GM12878 (cell line): ENCODE measurements at regions not wholly inside any gene's neighbourhood (a gene's known extent, or its start where the extent isn't known, plus 50 kb on each side); places are given as distances from the start of the nearest gene placed in this dataset.

ENCODE experiments used
- ATAC-seq: fragments of 200-7000 bp; cut with Tn5 transposase; 3 replicates; pipeline ENCODE4 v1.9.1; 2020; ENCODE audit warnings: mild to moderate bottlenecking, moderate library complexity
- BruUV-seq: library from RNA; stranded (reverse); fragments of 400-500 nt; replicated peaks from 2 replicates; lab custom pipeline; 2021; lab: Mats Ljungman, UMichigan
- CTCF ChIA-PET: fragments of 300-600 bp; sonication (Branson Sonifier 250); formaldehyde crosslinking; extraction: SDS; loops from one replicate; lab custom pipeline; 2021; ENCODE audit warnings: inconsistent platforms; lab: Yijun Ruan, JAX
- POLR2A ChIA-PET: fragments of 350-600 bp; formaldehyde crosslinking; extraction: SDS; loops from one replicate; lab custom pipeline; 2021; ENCODE audit warnings: inconsistent platforms; lab: Charles Lee
- RAD21 ChIA-PET: fragments of 300-600 bp; sonication (Branson Sonifier 250); formaldehyde crosslinking; loops from one replicate; lab custom pipeline; 2023; ENCODE audit warnings: antibody characterized with exemption; ENCODE audit not compliant: unreplicated experiment; lab: Charles Lee
- SMC1A ChIA-PET: fragments of 300-600 bp; sonication (Branson Sonifier 250); formaldehyde crosslinking; loops from one replicate; lab custom pipeline; 2023; ENCODE audit not compliant: unreplicated experiment, uncharacterized antibody; lab: Charles Lee
- DNase-seq: peaks from one replicate; pipeline ENCODE4 v3.0.0-alpha.2; 2011; ENCODE audit warnings: low read depth, low spot score
- FAIRE-seq: peaks from 3 replicates; lab custom pipeline; 2011; peaks lifted over from hg19 to GRCh38; lab: Jason Lieb, UNC
- H2AFZ ChIP-seq: 2 replicates; pipeline ENCODE4 v1.6.0; 2011; ENCODE audit warnings: low read depth, low read length, control low read depth; ENCODE audit not compliant: control insufficient read depth
- H3K27ac ChIP-seq: 2 replicates; pipeline ENCODE4 v1.5.1; 2011; ENCODE audit warnings: control low read depth; ENCODE audit not compliant: control insufficient read depth, insufficient read depth
- H3K27me3 ChIP-seq, 2 experiments: replicated peaks in 1 of 2; 2 replicates each; pipeline versions ENCODE4 v1.6.0 to v1.6.1; 2011; ENCODE audit warnings: low read length in 1 of 2; ENCODE audit not compliant: control insufficient read depth in 2 of 2, insufficient read depth in 2 of 2
- H3K36me3 ChIP-seq, 2 experiments: 2 replicates each; pipeline ENCODE4 v1.5.1; 2011; ENCODE audit warnings: low read length in 1 of 2; ENCODE audit not compliant: control insufficient read depth in 2 of 2, insufficient read depth in 2 of 2
- H3K4me1 ChIP-seq: 2 replicates; pipeline ENCODE4 v1.6.1; 2011; ENCODE audit warnings: mild to moderate bottlenecking, low read length, moderate library complexity, mixed read lengths; ENCODE audit not compliant: control insufficient read depth, insufficient read depth
- H3K4me2 ChIP-seq: 2 replicates; pipeline ENCODE4 v1.6.0; 2011; ENCODE audit warnings: control low read depth; ENCODE audit not compliant: control insufficient read depth, insufficient read depth
- H3K4me3 ChIP-seq: fragments of 200-600 bp; sonication (generic); 2 replicates; pipeline ENCODE4 v1.5.1; 2016
- H3K79me2 ChIP-seq: 2 replicates; pipeline ENCODE4 v1.6.0; 2011; ENCODE audit warnings: low read length; ENCODE audit not compliant: control insufficient read depth, insufficient read depth
- H3K9ac ChIP-seq: 2 replicates; pipeline ENCODE4 v1.8.0; 2011; ENCODE audit warnings: low read length, control low read depth, mixed read lengths; ENCODE audit not compliant: control insufficient read depth, insufficient read depth
- H3K9me3 ChIP-seq: replicated peaks from 3 replicates; pipeline ENCODE4 v1.5.1; 2011; ENCODE audit warnings: mild to moderate bottlenecking, low read length; ENCODE audit not compliant: control insufficient read depth, insufficient read depth
- H4K20me1 ChIP-seq: 2 replicates; pipeline ENCODE4 v1.6.0; 2011; ENCODE audit not compliant: control insufficient read depth, insufficient read depth
- BCLAF1 ChIP-seq: fragments of 450-650 bp; IDR thresholded peaks from 2 replicates; pipeline ENCODE4 v1.6.1; 2017; ENCODE audit warnings: antibody characterized with exemption, mild to moderate bottlenecking, moderate library complexity
- DPF2 ChIP-seq: fragments of 450-650 bp; IDR thresholded peaks from 2 replicates; pipeline ENCODE4 v1.6.1; 2017; ENCODE audit warnings: mild to moderate bottlenecking
- IKZF1 ChIP-seq: fragments of 450-650 bp; conservative IDR thresholded peaks from 2 replicates; pipeline ENCODE4 v1.6.1; 2017; ENCODE audit warnings: antibody characterized with exemption, mild to moderate bottlenecking
- SIX5 ChIP-seq: IDR thresholded peaks from 2 replicates; pipeline ENCODE4 v1.6.1; 2011; ENCODE audit warnings: mild to moderate bottlenecking, low read depth, low read length, moderate library complexity; ENCODE audit not compliant: severe bottlenecking
- SMAD5 ChIP-seq: IDR thresholded peaks from 2 replicates; pipeline ENCODE4 v1.6.1; 2016; ENCODE audit warnings: antibody characterized with exemption, low read depth
- SMARCA5 ChIP-seq: fragments of 450-650 bp; IDR thresholded peaks from 2 replicates; pipeline ENCODE4 v1.6.1; 2017; ENCODE audit warnings: mild to moderate bottlenecking
- ZNF24 ChIP-seq: fragments of 450-650 bp; IDR thresholded peaks from 2 replicates; pipeline ENCODE4 v1.6.1; 2017; ENCODE audit warnings: antibody characterized with exemption, mild to moderate bottlenecking
- ZNF622 ChIP-seq: fragments of 450-650 bp; IDR thresholded peaks from 2 replicates; pipeline ENCODE4 v1.6.1; 2017; ENCODE audit warnings: mild to moderate bottlenecking, inconsistent platforms
- ZSCAN29 ChIP-seq: fragments of 450-650 bp; IDR thresholded peaks from 2 replicates; pipeline ENCODE4 v1.6.1; 2017; ENCODE audit warnings: mild to moderate bottlenecking, moderate library complexity
- WGBS: methylation state at CpG from one replicate; pipeline ENCODE4 v1.1.6; 2016; ENCODE audit warnings: low lambda C conversion rate; ENCODE audit not compliant: insufficient replicate concordance, insufficient coverage; ENCODE audit errors: missing lambda C conversion rate; 5-methylcytosine and 5-hydroxymethylcytosine counted together
- in situ Hi-C: fragments of 300-500 bp; cut with MboI; formaldehyde crosslinking; loops from 9 replicates; pipeline ENCODE4 v1.14.3; 2018; ENCODE audit warnings: mixed read lengths
- intact Hi-C: fragments of 100-400 bp; cut with micrococcal nuclease; formaldehyde crosslinking; loops from one replicate; pipeline ENCODE4 v1.14.2; 2022; ENCODE audit not compliant: unreplicated experiment

- intact Hi-C loops = no loop called here
- DNase-seq (no peak), FAIRE-seq (no peak), ATAC-seq (no peak)
- H3K79me2 ChIP-seq = no peaks in the 10 kb centered on the region
- no peaks in the 10 kb centered on the region for H3K4me1 ChIP-seq
- no TSS peak for BruUV-seq
- H3K9me3 ChIP-seq = no peaks in the 10 kb centered on the region
- H4K20me1 ChIP-seq = no peaks in the 10 kb centered on the region
- no peak overlapping the region for H3K4me3 ChIP-seq
- H2AFZ ChIP-seq = no peak overlapping the region
- H3K36me3 ChIP-seq = no peaks in the 10 kb centered on the region
- POLR2A ChIA-PET = no interaction called here
- H3K4me2 ChIP-seq = no peak overlapping the region
- H3K9ac ChIP-seq = no peak overlapping the region
- H3K27me3 ChIP-seq = no peaks in the 10 kb centered on the region; a peak in 1 of 4 replicates
- RAD21 ChIA-PET = no interaction called here
- CTCF ChIA-PET = interaction anchor here (2.1 to 2.3 kb wide), 2 partner anchors 13 to 136 kb away, joined by 6 to 9 read pairs; no protein-coding TSS in a partner anchor
- WGBS = 20% methylated on average over 2 of the region's 2 CpGs
- in situ Hi-C loops = no loop called here
- SMC1A ChIA-PET = interaction anchor here (1.3 to 3.5 kb wide), 2 partner anchors 12 to 20 kb away, joined by 3 to 20 read pairs; no protein-coding TSS in a partner anchor
- TF ChIP-seq SMARCA5 (no peak), SMAD5 (no peak), ZNF24 (no peak), IKZF1 (no peak)
- H3K27ac ChIP-seq = no peak overlapping the region
These were observed 92.0 kb upstream of the CCDC54 start for GRCh38 chr3:107285197-107285596.

- Histone ChIP-seq H3K4me1 (no peaks in the 10 kb centered on the region), H3K4me2 (no peak overlapping the region), H3K36me3 (no peaks in the 10 kb centered on the region), H2AFZ (no peak overlapping the region), H3K27me3 (no peaks in the 10 kb centered on the region), H4K20me1 (no peaks in the 10 kb centered on the region), H3K9ac (no peak overlapping the region), H3K4me3 (no peak overlapping the region), H3K27ac (no peak overlapping the region), H3K9me3 (no peaks in the 10 kb centered on the region), H3K79me2 (no peaks in the 10 kb centered on the region)
- in situ Hi-C loops = no loop called here
- ChIA-PET POLR2A (no interaction called here), CTCF (no interaction called here), RAD21 (no interaction called here), SMC1A (no interaction called here)
- intact Hi-C loops = no loop called here
- BruUV-seq = no TSS peak
- no peak for DNase-seq
- ATAC-seq = no peak
- no peak for TF ChIP-seq SIX5
- no peak for TF ChIP-seq BCLAF1
- TF ChIP-seq DPF2 = no peak
- no peak for TF ChIP-seq ZSCAN29
- no peak for TF ChIP-seq ZNF622
- no peak for FAIRE-seq
These were observed 87.9 kb upstream of the CCDC54 start for GRCh38 chr3:107289354-107289753.
